CD14-positive monocyte (primary cell): ENCODE measurements at regions not wholly inside any gene's neighbourhood (a gene's known extent, or its start where the extent isn't known, plus 50 kb on each side); places are given as distances from the start of the nearest gene placed in this dataset.

ENCODE experiments used
- DNase-seq, 3 donors: peaks; one replicate each; pipeline ENCODE4 v3.0.0-alpha.2; 2011 to 2022
- H2AFZ ChIP-seq: 2 replicates; pipeline ENCODE4 v1.6.0; 2012; ENCODE audit warnings: mild to moderate bottlenecking, low read depth, low read length, inconsistent platforms; ENCODE audit not compliant: insufficient read depth, poor library complexity, severe bottlenecking
- H3K27ac ChIP-seq, 2 donors: 1 replicate in 1 of 2; 2 replicates in 1 of 2; pipeline ENCODE4 v1.5.1; 2012 to 2013; ENCODE audit warnings: low read length in 2 of 2, control low read depth in 1 of 2, inconsistent platforms in 1 of 2, low read depth in 1 of 2, mild to moderate bottlenecking in 1 of 2
- H3K27me3 ChIP-seq, 2 donors: one replicate each; pipeline versions ENCODE4 v1.6.0 to v1.6.1; 2011 to 2013; ENCODE audit warnings: low read length in 2 of 2; ENCODE audit not compliant: control insufficient read depth in 2 of 2, insufficient read depth in 2 of 2
- H3K36me3 ChIP-seq, 2 donors: replicated peaks in 1 of 2; 1 replicate in 1 of 2; 2 replicates in 1 of 2; pipeline versions ENCODE4 v1.5.1 to v1.6.1; 2012 to 2013; ENCODE audit warnings: low read length in 2 of 2, control low read depth in 1 of 2, inconsistent platforms in 1 of 2, mild to moderate bottlenecking in 1 of 2; ENCODE audit not compliant: insufficient read depth in 2 of 2, control insufficient read depth in 1 of 2
- H3K4me1 ChIP-seq, 2 donors: 1 replicate in 1 of 2; 2 replicates in 1 of 2; pipeline versions ENCODE4 v1.5.1 to v1.6.1; 2012 to 2013; ENCODE audit warnings: low read length in 2 of 2, control low read depth in 1 of 2, inconsistent platforms in 1 of 2, mild to moderate bottlenecking in 1 of 2, moderate library complexity in 1 of 2; ENCODE audit not compliant: insufficient read depth in 2 of 2, control insufficient read depth in 1 of 2
- H3K4me2 ChIP-seq: replicated peaks from 2 replicates; pipeline ENCODE3; 2012; ENCODE audit warnings: low read length, moderate library complexity, mild to moderate bottlenecking; ENCODE audit not compliant: poor library complexity, severe bottlenecking; ENCODE audit errors: extremely low read depth
- H3K4me3 ChIP-seq, 3 experiments: fragments of 200-600 bp in 1 of 3; sonication (generic) in 1 of 3; replicated peaks in 1 of 3; 1 replicate in 2 of 3; 2 replicates in 1 of 3; pipeline ENCODE4 v1.5.1; 2011 to 2013; ENCODE audit warnings: low read length in 3 of 3, mild to moderate bottlenecking in 3 of 3, control low read depth in 2 of 3, low read depth in 2 of 3, inconsistent platforms in 1 of 3, moderate library complexity in 1 of 3
- H3K79me2 ChIP-seq: 2 replicates; pipeline ENCODE4 v1.6.0; 2012; ENCODE audit warnings: mild to moderate bottlenecking, control low read depth, inconsistent platforms, low read length, moderate library complexity; ENCODE audit not compliant: insufficient read depth
- H3K9ac ChIP-seq: 2 replicates; pipeline ENCODE4 v1.6.0; 2017; ENCODE audit warnings: low read length, mild to moderate bottlenecking; ENCODE audit not compliant: insufficient read depth, poor library complexity, severe bottlenecking
- H3K9me3 ChIP-seq, 2 donors: replicated peaks in 1 of 2; 1 replicate in 1 of 2; 2 replicates in 1 of 2; pipeline versions ENCODE4 v1.5.1 to v1.6.1; 2012 to 2013; ENCODE audit warnings: low read length in 2 of 2, control low read depth in 1 of 2; ENCODE audit not compliant: control insufficient read depth in 1 of 2, insufficient read depth in 1 of 2
- H4K20me1 ChIP-seq: 2 replicates; pipeline ENCODE4 v1.6.0; 2012; ENCODE audit warnings: mild to moderate bottlenecking, low read length, control low read depth, moderate library complexity; ENCODE audit not compliant: insufficient read depth
- H3K27ac Mint-ChIP-seq, 7 donors: one replicate each; pipeline ENCODE4 v1.8.0; 2020; ENCODE audit warnings: mild to moderate bottlenecking in 7 of 7, mixed read lengths in 7 of 7, moderate library complexity in 6 of 7, inconsistent platforms in 2 of 7
- H3K27me3 Mint-ChIP-seq, 3 donors: one replicate each; pipeline ENCODE4 v1.8.0; 2021 to 2022; ENCODE audit warnings: low read depth in 3 of 3, mild to moderate bottlenecking in 3 of 3, mixed read lengths in 3 of 3, moderate library complexity in 3 of 3, inconsistent platforms in 1 of 3
- H3K36me3 Mint-ChIP-seq, 2 donors: one replicate each; pipeline ENCODE4 v1.8.0; 2020; ENCODE audit warnings: mixed read lengths in 2 of 2, inconsistent platforms in 1 of 2, mild to moderate bottlenecking in 1 of 2
- H3K4me1 Mint-ChIP-seq: one replicate; pipeline ENCODE4 v1.8.0; 2020; ENCODE audit warnings: mild to moderate bottlenecking, mixed read lengths
- H3K4me3 Mint-ChIP-seq, 2 donors: one replicate each; pipeline ENCODE4 v1.8.0; 2020; ENCODE audit warnings: mild to moderate bottlenecking in 2 of 2, mixed read lengths in 2 of 2, moderate library complexity in 1 of 2
- H3K9me3 Mint-ChIP-seq, 7 donors: one replicate each; pipeline ENCODE4 v1.8.0; 2020 to 2022; ENCODE audit warnings: mixed read lengths in 7 of 7, mild to moderate bottlenecking in 6 of 7, moderate library complexity in 6 of 7, inconsistent platforms in 2 of 7
- WGBS: methylation state at CpG from one replicate; pipeline ENCODE4 v1.1.5; 2013; ENCODE audit warnings: missing lambda C conversion rate; ENCODE audit not compliant: insufficient coverage; 5-methylcytosine and 5-hydroxymethylcytosine counted together
- intact Hi-C, 2 donors: fragments of 100-400 bp; cut with micrococcal nuclease; formaldehyde crosslinking; loops; one replicate each; pipeline versions ENCODE4 v1.15.0 to v1.15.1; 2023
- TF ChIP-seq, protein P1 (sequence below): fragments of 200-600 bp; IDR thresholded peaks from one replicate; pipeline ENCODE4 v1.8.0; 2022; ENCODE audit warnings: antibody characterized with exemption, mild to moderate bottlenecking

GRCh38 chr1:238964631-238965030, 421.7 kb upstream of the CHRM3 start:
- DNase-seq, result no peak
- Mint-ChIP-seq H3K27ac (no peak overlapping the region), H3K9me3 (peaks cover 0 to 7% (median 0%) of the 10 kb centered on the region in 7 donors), H3K36me3 (no peaks in the 10 kb centered on the region), H3K27me3 (no peaks in the 10 kb centered on the region), H3K4me1 (no peaks in the 10 kb centered on the region), H3K4me3 (no peak overlapping the region)
- H4K20me1 ChIP-seq, result no peaks in the 10 kb centered on the region
- H3K79me2 ChIP-seq, result no peaks in the 10 kb centered on the region
- H3K9ac ChIP-seq, result no peak overlapping the region
- H3K27me3 ChIP-seq, result no peaks in the 10 kb centered on the region
- H3K9me3 ChIP-seq, result no peaks in the 10 kb centered on the region
- H3K27ac ChIP-seq, result no peak overlapping the region
- intact Hi-C loops, result no loop called here
- TF ChIP-seq, protein P1, sequence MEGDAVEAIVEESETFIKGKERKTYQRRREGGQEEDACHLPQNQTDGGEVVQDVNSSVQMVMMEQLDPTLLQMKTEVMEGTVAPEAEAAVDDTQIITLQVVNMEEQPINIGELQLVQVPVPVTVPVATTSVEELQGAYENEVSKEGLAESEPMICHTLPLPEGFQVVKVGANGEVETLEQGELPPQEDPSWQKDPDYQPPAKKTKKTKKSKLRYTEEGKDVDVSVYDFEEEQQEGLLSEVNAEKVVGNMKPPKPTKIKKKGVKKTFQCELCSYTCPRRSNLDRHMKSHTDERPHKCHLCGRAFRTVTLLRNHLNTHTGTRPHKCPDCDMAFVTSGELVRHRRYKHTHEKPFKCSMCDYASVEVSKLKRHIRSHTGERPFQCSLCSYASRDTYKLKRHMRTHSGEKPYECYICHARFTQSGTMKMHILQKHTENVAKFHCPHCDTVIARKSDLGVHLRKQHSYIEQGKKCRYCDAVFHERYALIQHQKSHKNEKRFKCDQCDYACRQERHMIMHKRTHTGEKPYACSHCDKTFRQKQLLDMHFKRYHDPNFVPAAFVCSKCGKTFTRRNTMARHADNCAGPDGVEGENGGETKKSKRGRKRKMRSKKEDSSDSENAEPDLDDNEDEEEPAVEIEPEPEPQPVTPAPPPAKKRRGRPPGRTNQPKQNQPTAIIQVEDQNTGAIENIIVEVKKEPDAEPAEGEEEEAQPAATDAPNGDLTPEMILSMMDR, result no peak
- no peak overlapping the region for H3K4me2 ChIP-seq
- H3K4me1 ChIP-seq, result no peaks in the 10 kb centered on the region
- H3K36me3 ChIP-seq, result no peaks in the 10 kb centered on the region
- WGBS, result 80% methylated on average over 5 of the region's 5 CpGs
- no peak overlapping the region for H3K4me3 ChIP-seq
- no peak overlapping the region for H2AFZ ChIP-seq

DNA sequence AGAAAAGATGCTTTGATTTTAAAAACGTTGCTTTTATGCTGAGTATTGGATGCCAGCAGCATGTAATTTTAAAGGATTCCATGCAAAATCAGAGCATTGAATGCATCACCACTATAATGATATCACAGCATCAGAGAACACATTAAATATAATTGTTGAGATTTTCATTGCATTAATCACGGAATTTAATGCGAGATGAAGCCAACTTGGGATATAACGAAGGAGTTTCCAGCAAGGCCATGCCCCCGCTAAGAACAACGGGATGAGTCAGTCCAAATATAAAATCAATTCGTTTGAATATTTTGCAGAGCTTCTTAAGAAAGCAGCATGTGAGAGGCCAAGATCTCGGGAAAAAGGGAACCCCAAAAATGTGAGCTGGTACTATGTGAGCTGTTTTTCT, 423.4 kb upstream of the CHRM3 start:
- Histone ChIP-seq H3K4me3 (no peak overlapping the region), H3K4me1 (no peaks in the 10 kb centered on the region), H3K27me3 (no peaks in the 10 kb centered on the region), H3K9ac (no peak overlapping the region), H4K20me1 (no peaks in the 10 kb centered on the region), H3K4me2 (no peak overlapping the region), H2AFZ (no peak overlapping the region), H3K36me3 (no peaks in the 10 kb centered on the region), H3K79me2 (no peaks in the 10 kb centered on the region), H3K27ac (no peak overlapping the region), H3K9me3 (no peaks in the 10 kb centered on the region)
- no peaks in the 10 kb centered on the region for H3K4me1 Mint-ChIP-seq
- H3K27ac Mint-ChIP-seq, result no peak overlapping the region
- no peak overlapping the region for H3K4me3 Mint-ChIP-seq
- H3K9me3 Mint-ChIP-seq, result peaks cover 0 to 7% (median 0%) of the 10 kb centered on the region in 7 donors
- 92% methylated on average over 6 of the region's 8 CpGs for WGBS
- no peaks in the 10 kb centered on the region for H3K27me3 Mint-ChIP-seq
- intact Hi-C loops, result no loop called here
- TF ChIP-seq, protein P1, result no peak
- no peak for DNase-seq
- no peaks in the 10 kb centered on the region for H3K36me3 Mint-ChIP-seq
